HUDEP-2 (cell line): ENCODE measurements at regions not wholly inside any gene's neighbourhood (a gene's known extent, or its start where the extent isn't known, plus 50 kb on each side); places are given as distances from the start of the nearest gene placed in this dataset.
"Not testable (repeated sequence)": the region's sequence is repeated elsewhere in the genome, so short reads cannot be mapped to it uniquely, and the experiment has no call there.

ENCODE experiments used
- DNase-seq, 76 experiments: peaks; one replicate each; lab custom pipeline; 2025; ENCODE audit not compliant: unreplicated experiment in 76 of 76; lab: John Stamatoyannopoulos, UW

DNA sequence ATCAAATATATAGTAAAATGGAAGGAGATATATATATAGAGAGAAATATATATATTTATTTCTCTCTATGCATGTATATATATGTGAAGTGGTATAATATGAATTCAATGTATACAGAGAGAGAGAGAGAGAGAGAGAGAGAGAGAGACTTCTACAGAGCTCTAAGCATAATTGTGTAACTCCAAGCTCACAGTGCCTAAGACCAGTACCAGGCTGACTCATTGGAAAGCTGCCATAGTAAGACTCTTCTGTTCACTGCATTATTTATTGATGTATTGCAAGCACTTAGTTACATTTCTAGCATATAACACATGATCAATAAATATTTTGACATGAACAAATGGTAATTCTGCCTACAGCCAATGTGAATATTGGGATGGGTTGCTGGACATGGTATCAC is 1734.7 kb downstream of the SLITRK1 start:
- no peak for DNase-seq

DNA sequence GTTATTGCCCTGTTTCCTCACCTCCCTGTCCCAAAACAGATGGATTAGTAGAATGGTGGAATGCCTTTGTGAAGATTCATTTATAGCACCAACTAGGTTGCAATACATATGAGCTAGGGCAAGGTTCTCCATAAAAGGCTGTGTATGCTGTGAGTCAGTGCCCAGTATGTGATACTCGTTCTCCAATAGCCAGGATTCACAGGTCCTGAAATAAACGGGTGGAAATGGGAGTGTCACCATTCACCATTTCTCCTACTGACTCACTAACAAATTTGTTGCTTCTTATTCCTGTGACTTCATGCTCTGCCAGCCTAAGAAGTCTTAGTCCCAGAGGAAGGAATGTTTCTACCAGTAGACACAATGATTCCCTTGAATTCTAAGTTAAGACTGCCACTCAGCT is 1745.4 kb downstream of the SLITRK1 start:
- no peak for DNase-seq

DNA sequence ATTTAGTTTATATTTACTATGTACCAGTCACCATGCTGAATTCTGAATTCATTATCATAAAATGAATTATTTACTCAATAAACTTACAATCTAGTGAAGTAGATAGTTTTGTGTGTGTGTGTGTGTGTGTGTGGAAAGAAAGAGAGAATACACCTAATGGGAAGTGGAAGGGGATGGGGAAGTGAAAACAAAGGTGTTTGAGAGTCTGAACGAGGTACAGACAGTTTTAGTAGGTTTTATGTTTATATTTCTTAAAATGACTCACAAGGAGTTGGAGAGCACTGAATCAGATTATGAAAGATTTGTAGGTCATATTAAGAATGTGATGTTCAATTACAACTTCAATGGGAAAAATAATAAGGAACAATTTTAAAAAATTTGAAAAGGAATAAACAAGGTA is 1753.0 kb downstream of the SLITRK1 start:
- no peak for DNase-seq

GRCh38 chr13:82118589-82118988 is 1763.7 kb downstream of the SLITRK1 start:
- DNase-seq = no peak

- DNase-seq = no peak
Observed at GRCh38 chr13:82116422-82116989, 1765.8 kb downstream of the SLITRK1 start.

- DNase-seq = no peak
Observed at GRCh38 chr13:82115391-82115790, 1766.9 kb downstream of the SLITRK1 start.

DNA sequence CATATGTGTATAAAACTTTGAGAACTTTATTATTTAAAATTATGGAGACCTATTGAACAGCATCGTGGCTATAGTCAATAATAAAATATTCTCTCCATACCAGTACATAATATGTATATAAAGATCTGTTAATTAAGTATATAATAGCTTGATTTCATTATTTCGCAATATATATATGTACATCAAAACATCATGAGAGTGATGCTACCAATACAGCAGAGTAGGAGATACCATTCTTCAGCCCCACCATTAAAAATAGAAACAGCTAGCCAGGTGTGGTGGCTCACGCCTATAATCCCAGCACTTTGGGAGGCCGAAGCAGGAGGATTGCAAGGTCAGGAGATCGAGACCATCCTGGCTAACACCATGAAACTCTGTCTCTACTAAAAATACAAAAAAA is 1755.3 kb upstream of the SPRY2 start:
- no peak for DNase-seq

DNA sequence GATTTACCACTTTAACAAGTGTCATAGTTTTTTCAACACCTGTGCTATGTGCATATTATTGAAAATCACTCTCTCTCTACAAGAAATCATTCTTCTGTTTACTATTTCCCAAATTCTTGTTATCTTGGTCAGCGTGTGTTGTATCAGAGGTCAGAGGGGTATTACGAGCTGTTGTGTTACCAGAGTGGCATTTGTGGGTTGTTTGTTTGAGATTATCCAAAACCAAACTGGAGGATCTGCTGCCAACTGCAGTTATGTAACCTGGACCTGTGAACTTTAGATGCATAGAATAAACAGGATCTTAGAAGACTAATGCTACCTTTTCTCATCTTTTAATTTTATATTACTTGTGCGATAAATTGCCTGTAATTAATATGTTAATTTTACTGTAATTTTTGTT is 1751.4 kb upstream of the SPRY2 start:
- no peak for DNase-seq

- DNase-seq = no peak
Observed at GRCh38 chr13:82088781-82089180, 1747.9 kb upstream of the SPRY2 start.

- no peak for DNase-seq
Observed at GRCh38 chr13:82076496-82076895, 1735.6 kb upstream of the SPRY2 start.

- DNase-seq = no peak
Observed at GRCh38 chr13:82070416-82070815, 1729.5 kb upstream of the SPRY2 start.

- no peak for DNase-seq
Observed at GRCh38 chr13:82062772-82063171, 1721.8 kb upstream of the SPRY2 start.

DNA sequence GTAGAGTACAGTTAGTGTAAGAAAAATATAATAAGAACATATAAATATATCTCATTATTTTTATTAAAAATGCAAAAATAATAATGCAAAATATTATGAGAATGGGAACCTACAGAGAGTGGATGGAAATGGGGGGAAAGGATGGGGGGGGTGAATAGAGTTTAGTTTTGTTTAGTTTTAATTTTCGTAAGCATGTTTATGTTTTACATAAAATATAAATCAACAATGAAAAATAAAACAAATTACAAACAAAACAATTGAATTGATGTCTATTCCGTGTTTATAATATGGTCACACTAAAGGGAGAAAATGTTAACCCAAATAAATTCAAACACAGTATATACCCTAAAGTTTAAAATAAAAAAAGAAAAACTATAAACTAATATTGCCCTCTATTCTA is 1717.4 kb upstream of the SPRY2 start:
- DNase-seq = no peak

DNA sequence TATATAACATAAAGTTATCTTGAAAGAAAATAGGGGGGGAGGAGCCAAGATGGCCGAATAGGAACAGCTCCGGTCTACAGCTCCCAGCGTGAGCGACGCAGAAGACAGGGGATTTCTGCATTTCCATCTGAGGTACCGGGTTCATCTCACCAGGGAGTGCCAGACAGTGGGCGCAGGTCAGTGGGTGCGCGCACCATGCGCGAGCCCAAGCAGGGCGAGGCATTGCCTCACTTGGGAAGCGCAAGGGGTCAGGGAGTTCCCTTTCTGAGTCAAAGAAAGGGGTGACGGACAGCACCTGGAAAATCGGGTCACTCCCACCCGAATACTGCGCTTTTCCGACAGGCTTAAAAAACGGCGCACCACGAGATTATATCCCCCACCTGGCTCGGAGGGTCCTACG is 1704.4 kb upstream of the SPRY2 start:
- not testable (repeated sequence) for DNase-seq

DNA sequence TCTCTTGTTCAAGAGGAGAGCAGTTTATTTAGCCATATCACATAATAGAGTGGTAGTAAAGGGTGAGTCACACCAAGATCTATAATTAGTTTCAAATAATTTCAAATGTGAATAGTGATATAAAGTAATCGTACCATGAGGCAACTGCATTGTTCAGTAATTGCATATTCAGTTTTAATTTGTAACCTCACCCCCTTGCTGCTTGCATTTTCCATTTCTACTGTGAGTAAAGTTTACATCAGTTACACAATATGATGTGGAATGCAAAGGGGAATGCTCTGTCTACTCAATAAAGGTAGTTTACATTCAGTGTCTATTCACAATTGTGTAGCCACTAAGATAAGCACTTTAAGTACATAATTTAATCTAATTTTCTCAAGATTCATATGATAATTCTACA is 1695.7 kb upstream of the SPRY2 start:
- DNase-seq = no peak

DNA sequence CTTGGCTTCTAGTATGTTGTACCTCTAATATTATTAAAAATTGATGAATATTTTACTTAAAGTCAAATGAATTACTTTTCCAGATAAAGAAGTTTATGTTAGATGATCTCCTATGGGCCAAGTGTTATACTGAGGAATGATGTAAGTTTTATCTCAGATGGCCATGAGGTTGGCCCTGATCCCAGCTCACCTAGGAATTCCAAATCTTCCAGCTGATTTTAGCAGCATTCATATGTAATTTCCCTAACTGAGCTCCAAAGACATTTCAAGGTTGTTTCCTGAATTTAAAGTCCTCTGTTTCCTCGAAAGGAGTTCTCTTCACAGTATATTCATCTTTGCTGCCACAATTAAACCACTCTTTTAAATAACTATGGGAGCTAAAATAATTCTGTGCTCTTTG is 1670.4 kb upstream of the SPRY2 start:
- no peak for DNase-seq

- no peak for DNase-seq
Observed at GRCh38 chr13:82010780-82011179, 1669.9 kb upstream of the SPRY2 start.

DNA sequence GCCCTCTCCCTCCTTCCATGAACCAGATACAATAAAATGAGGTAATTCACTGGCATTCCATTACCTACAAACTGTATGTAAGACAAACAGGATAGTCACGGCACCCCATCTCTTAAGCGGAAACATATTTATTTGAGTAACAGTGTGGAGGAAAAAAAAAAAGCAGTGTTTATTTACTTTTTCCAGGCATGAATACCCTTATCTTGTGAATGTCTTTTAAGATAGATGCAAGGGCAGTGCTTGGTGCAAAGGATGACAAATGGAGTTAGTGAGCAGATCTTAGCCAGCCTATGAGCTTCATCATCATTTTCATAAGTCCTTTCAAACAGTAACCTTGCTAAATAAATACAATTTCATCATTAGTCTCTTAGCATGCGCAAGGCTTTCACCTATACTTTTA is 1661.8 kb upstream of the SPRY2 start:
- no peak for DNase-seq

GRCh38 chr13:81995316-81995715 is 1654.4 kb upstream of the SPRY2 start:
- no peak for DNase-seq

GRCh38 chr13:81990652-81991051 is 1649.7 kb upstream of the SPRY2 start:
- DNase-seq = no peak

DNA sequence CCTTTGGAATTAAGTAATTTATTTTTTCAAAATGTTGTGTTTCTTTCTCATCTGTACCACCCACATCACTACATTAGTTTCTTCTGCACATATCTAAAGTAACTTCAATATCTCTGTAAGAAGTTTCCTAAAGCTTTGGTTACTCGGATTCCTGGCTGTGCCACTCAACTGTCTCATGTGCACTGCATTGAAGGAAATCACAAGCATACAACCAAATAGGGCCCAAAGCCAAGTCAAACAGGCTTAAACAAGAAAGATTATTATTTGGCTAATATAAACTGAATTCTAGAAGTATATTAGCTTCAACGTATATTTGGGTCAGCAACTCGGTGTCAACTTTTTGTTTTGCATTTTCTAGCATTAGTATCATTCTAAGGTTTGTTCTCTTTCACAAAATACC is 1647.6 kb upstream of the SPRY2 start:
- DNase-seq = no peak

DNA sequence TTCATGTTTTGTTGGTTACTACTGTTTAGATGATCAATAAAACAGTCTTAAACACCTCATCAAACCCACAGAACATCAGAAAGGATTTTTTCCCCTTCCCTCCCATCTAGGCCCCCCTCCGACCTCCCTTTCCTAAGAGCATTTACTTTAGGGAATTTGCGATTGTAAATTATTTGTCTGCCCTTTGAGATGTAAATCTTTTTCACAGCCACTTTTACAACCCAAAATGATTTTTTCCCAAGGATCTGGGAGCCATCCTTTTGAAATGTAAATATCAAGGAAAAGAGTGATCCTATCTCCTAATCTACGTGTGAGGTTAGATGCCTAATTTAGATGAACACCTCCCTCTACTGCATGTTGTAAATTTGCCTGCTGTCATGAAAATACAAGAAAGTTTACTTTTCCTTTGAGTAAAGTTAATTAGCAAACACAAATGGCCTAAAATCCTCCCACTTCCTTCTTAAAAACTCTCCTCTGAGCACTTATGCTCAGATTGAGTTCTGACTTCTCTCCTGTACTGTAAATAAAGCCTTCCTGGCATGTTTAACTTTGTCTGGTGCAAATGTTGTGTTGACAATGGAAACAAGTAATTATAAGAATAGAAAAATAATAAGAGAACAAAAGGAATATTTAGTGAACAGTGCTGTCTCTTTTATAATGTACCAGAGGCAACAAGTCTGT is 1646.9 kb upstream of the SPRY2 start:
- DNase-seq = no peak

- DNase-seq = no peak
Observed at GRCh38 chr13:81987159-81987558, 1646.2 kb upstream of the SPRY2 start.
